ENCODE measurements at regions not wholly inside any gene's neighbourhood (a gene's known extent, or its start where the extent isn't known, plus 50 kb on each side); places are given as distances from the start of the nearest gene placed in this dataset.
"Not testable (repeated sequence)": the region's sequence is repeated elsewhere in the genome, so short reads cannot be mapped to it uniquely, and the experiment has no call there.

GRCh38 chr5:172548981-172549687, 91.9 kb upstream of the NEURL1B start:
- no peak for DNase-seq (ENCODE audit: low read depth)

- DNase-seq (ENCODE audit: low read depth): no peak
These were observed 92.7 kb upstream of the NEURL1B start for GRCh38 chr5:172548311-172548731.

- DNase-seq (ENCODE audit: low read depth): no peak
These were observed 91.9 kb upstream of the SH3PXD2B start for GRCh38 chr5:172546196-172546595.

- DNase-seq (ENCODE audit: low read depth): no peak
These were observed 91.0 kb upstream of the SH3PXD2B start for GRCh38 chr5:172545291-172545801.

DNA sequence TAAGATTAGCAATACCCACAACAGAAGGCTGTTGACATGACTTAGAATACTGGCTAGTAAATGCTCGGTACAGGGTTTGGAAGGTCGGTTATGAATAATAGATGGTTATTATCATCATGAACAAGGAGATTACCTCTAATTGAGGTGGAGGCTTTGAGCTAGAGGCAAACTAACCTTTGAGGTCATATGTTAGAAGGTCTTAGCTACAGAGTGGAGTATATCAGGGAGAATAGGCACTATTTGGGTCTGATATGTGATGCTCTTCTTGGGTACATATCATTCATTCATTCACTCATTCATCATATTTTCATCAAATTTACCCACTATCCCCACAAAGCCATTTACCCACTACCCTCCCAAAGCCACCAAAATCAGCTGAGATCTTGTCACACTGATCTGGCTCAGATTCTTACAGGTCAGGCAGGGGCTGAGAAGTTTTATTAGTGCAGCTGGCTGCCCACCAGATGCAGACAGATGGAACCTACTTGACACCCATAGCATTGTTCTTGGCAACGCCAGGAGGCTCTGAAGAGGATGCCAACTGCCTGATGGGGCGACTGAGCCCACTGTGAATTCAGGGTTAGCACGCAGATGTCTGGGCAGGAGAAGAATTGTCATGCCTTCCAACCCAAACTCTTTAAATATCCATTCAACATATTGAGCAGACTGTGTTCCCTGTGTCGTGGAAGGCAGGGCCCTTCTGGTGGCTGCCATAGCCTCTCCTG, 90.2 kb upstream of the SH3PXD2B start:
- DNase-seq (ENCODE audit: low read depth): no peak

GRCh38 chr5:172543484-172544298, 89.4 kb upstream of the SH3PXD2B start:
- no peak for DNase-seq (ENCODE audit: low read depth)

DNA sequence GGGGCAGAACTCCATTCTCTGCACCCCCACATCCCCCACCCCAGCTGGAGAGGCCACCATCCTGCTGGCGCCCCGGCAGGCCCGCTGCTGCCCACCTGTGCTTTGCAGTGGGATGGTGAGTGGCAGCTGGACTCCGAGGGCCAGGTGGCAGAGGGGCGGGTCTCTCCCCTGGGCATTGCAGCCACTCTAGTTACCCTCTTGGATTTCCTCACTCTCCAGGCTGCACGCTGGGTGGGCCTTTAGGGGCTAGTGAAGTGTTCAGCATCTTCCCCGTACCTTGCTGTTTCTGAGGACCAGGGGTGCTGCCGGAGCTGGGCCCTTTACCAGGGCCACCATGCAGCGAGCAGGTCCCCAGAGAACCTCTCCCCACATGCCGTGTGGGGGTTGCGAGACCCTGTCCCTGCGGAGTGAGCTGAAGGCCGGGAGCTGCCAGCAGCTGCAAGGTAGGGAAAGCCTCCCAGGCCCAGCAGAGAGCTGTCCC, 88.4 kb upstream of the SH3PXD2B start:
- DNase-seq (ENCODE audit: low read depth): no peak

- DNase-seq (ENCODE audit: low read depth): no peak
These were observed 87.4 kb upstream of the SH3PXD2B start for GRCh38 chr5:172541773-172542136.

DNA sequence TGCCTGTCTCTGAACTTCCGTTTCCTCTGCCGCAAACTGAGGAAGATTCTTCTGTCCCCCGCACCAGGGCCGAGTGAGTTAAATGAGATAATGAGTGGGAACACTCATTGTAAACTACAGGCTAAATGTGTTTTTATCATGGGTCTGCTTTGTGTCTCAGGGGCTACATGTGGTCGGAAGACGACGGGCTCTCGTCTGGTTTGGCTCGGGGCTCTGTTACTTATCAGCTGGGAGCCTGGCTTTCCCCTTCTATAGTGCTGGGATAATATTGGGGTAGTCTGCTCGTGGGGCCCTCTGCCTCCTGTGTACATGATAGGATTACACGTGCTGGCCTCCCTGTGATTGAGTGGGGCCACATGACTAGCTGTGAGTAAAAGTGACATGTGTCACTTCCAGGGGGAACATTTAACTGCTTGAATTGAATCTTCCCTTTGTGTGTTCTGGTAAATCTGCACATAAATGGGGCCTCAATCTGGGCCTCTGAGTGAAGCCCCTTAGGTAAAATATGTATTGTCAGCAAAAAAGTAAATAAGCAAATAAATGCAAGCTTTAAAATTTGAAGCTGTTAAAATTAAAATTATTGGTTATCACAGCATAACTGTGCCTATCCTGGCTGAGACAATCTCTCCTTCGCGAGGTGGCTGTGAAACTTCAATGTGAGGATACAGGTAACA, 86.9 kb upstream of the SH3PXD2B start:
- DNase-seq (ENCODE audit: low read depth): no peak

DNA sequence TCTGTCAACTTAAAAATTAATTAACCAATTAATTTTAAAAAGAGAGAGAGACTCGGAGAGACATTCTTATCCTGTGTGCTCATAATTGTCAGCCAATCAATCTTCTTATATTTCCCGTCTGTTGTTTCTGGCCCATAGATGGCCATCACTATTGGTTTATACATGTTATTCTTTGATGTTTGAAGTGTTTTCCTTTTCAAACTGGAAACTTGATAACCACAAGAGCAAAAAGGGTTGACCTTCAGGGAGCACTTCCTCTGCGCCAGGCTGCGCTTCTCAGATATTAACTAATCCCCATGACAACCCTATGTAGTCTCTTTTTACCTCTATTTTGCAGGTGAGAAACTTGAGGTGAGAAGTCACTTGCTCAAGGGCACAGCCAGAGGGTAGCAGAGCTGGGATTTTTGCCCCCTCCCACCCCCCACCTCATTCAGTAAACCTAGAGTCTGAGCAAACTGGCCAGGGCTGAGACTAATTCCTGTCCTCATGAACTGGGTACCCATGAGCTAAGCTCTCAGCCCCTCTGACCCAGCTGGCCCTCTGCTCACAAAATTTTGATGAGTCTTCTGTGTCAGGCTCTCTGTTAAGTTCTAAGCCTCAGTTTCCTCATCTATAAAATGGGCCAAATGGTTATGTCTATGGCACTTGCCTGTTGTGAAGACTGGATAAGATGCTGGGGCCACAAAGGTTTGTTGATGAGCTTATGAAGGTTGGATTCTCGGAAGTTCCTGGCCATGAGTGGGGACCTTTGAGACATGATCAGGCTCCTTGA, 86.0 kb upstream of the SH3PXD2B start:
- no peak for DNase-seq (ENCODE audit: low read depth)

DNA sequence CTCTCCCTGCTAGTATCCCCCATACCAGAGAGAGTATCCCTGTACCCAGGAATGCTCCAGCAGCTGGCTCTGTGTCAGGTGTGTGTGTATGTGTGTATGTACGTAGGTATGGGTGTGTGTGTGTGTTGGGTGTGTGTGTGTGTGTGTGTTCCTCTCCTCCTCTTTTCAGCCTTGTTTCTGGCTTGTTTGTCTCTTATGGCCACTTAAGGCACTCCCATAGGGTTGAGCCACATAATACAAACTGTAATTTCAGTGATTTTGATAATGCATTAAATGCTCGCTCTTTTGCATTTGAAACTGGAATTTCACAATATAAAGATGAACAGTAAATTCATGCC, 80.8 kb upstream of the SH3PXD2B start:
- DNase-seq (ENCODE audit: low read depth): no peak

GRCh38 chr5:172534229-172535107, 80.1 kb upstream of the SH3PXD2B start:
- DNase-seq (ENCODE audit: low read depth): peak; percentile 9

- DNase-seq (ENCODE audit: low read depth): no peak
These were observed 79.3 kb upstream of the SH3PXD2B start for GRCh38 chr5:172533399-172534228.

DNA sequence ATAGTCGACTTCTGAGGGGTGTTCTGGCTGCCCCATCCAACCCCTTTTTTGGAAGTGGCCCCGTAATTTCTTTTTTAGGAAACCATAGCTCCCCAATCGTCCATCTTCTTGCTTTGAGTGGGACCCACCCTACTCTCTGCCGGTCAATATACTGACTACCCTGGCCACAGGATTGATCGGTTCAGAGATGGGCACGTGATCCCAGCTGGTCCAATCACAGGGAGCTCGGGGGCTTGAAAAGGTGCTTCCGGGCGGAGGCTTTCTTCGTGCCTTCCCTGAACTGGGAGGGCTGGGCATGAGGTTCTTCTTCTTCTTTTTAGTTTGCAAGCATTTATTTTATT, 78.7 kb upstream of the SH3PXD2B start:
- no peak for DNase-seq (ENCODE audit: low read depth)

DNA sequence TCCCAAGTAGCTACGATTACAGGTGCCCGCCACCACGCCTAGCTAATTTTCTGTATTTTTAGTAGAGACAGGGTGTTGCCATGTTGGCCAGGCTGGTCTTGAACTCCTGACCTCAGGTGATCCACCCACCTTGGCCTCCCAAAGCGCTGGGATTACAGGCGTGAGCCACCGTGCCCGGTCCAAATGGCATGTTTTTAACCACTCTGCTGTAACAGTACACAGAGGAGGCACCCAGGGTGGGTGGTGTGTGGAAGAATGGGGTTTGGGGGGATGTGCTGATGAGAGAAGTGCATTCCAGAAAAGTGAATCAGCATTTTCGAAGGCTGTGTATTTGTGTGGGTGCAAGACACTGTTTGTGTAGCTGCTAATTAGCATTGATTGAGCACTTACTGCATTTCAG, 78.1 kb upstream of the SH3PXD2B start:
- not testable (repeated sequence) for DNase-seq (ENCODE audit: low read depth)

DNA sequence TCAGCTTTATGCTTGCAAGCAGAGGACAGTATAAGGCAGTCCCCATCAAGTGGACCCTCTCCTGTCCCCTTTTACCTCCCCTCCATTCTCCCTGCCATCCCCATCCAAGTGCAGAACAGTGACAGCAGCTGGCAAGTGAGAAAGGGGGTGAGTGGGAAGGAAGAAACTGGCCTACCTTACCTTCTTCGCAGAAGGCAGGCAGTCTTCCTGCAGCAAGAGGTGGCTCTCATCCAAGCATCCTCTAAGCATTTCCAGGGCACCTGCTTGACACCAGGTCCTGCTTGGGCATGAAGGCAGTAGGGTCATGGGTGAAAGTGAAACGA, 77.3 kb upstream of the SH3PXD2B start:
- no peak for DNase-seq (ENCODE audit: low read depth)

- no peak for DNase-seq (ENCODE audit: low read depth)
These were observed 76.8 kb upstream of the SH3PXD2B start for GRCh38 chr5:172530878-172531703.

DNA sequence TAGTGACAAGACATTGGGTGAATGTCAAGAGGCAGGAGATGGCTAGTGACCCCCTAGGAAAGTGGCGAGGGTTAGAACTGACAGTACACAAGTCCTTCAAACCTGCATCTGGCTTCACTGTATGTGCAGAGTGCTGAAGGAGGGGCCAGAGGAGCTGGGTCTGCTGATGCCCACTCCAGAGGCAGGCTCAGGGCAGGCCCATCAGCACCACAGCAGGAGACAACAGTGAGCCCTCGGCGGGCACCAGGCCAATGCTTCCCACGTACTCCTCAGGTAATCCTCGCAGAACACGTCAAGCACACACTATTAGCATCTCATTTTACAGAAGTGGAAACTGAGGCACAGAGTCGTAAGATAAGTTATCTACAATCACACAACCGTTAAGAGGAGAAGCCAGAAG, 76.1 kb upstream of the SH3PXD2B start:
- DNase-seq (ENCODE audit: low read depth): no peak

- DNase-seq (ENCODE audit: low read depth): no peak
These were observed 75.6 kb upstream of the SH3PXD2B start for GRCh38 chr5:172529896-172530295.
